Ectodermal cell (in vitro differentiated cells): ENCODE measurements at regions not wholly inside any gene's neighbourhood (a gene's known extent, or its start where the extent isn't known, plus 50 kb on each side); places are given as distances from the start of the nearest gene placed in this dataset.

Experiments
- H3K27ac ChIP-seq: 2 replicates; pipeline ENCODE4 v1.7.0; 2013; ENCODE audit warnings: mild to moderate bottlenecking, low read depth, low read length; ENCODE audit not compliant: insufficient read depth, poor library complexity, severe bottlenecking
- H3K27me3 ChIP-seq: 2 replicates; pipeline ENCODE4 v1.7.0; 2013; ENCODE audit warnings: mild to moderate bottlenecking, low read length; ENCODE audit not compliant: insufficient read depth, control insufficient read depth, poor library complexity, severe bottlenecking
- H3K36me3 ChIP-seq: one replicate; pipeline ENCODE4 v1.7.0; 2013; ENCODE audit warnings: low read length; ENCODE audit not compliant: control insufficient read depth, insufficient read depth
- H3K4me1 ChIP-seq: one replicate; pipeline ENCODE4 v1.7.0; 2013; ENCODE audit warnings: low read length; ENCODE audit not compliant: control insufficient read depth, insufficient read depth
- H3K4me3 ChIP-seq: 2 replicates; pipeline ENCODE4 v1.7.0; 2013; ENCODE audit warnings: low read depth, low read length, control low read depth; ENCODE audit not compliant: insufficient read depth
- H3K9me3 ChIP-seq: 2 replicates; pipeline ENCODE4 v1.7.0; 2013; ENCODE audit warnings: mild to moderate bottlenecking, low read length, moderate library complexity; ENCODE audit not compliant: control insufficient read depth
- WGBS, 2 experiments: methylation state at CpG; one replicate each; pipeline ENCODE4 v1.1.7; 2013; ENCODE audit warnings: missing lambda C conversion rate in 2 of 2; 5-methylcytosine and 5-hydroxymethylcytosine counted together

DNA sequence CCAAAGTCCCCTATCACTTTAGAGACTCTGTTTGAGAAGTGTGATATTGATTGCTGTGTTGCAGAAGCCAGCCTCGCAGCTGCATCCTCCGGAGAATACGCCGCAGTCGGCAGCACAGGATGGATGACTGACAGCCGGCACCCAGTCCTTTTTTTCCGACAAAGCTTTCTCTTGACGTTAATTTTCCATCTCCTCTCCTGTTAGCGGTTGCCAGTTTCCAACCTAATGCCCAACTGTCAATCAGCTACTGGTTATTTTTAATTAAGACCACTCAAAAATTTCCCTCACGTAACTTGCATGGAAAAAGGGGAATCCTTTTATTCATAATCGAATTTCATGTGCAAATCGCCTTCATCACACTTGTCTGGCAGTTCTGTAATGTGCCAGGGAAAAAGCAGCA lies 953.9 kb downstream of the CDH11 start:
- WGBS, 2 experiments, result 90 to 91% methylated on average over 12 of the region's 12 CpGs
- H3K4me3 ChIP-seq, result no peak overlapping the region
- no peaks in the 10 kb centered on the region for H3K4me1 ChIP-seq
- H3K27me3 ChIP-seq, result no peaks in the 10 kb centered on the region
- H3K9me3 ChIP-seq, result no peaks in the 10 kb centered on the region
- no peaks in the 10 kb centered on the region for H3K36me3 ChIP-seq
- no peak overlapping the region for H3K27ac ChIP-seq

DNA sequence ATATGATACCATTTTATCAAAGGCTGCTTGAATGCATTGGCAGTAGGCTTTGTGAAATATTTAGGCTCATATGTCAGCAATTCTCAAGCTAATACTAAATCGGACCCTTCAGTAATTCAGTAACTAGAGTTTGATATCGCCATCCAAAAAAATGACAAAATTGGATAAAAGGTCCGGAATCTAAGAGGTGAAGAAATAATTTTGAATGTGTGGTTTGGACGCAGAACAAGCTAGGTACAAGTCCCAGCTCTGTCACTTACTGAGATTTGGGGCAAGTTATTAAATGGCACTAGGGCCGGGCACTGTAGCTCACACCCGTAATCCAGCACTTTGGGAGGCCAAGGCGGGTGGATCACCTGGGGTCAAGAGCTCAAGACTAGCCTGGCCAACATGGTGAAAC lies 956.5 kb downstream of the CDH11 start:
- Histone ChIP-seq H3K9me3 (no peaks in the 10 kb centered on the region), H3K36me3 (no peaks in the 10 kb centered on the region), H3K27ac (no peak overlapping the region), H3K4me1 (no peaks in the 10 kb centered on the region), H3K27me3 (no peaks in the 10 kb centered on the region), H3K4me3 (no peak overlapping the region)
- 93 to 96% methylated on average over 7 of the region's 7 CpGs for WGBS, 2 experiments

DNA sequence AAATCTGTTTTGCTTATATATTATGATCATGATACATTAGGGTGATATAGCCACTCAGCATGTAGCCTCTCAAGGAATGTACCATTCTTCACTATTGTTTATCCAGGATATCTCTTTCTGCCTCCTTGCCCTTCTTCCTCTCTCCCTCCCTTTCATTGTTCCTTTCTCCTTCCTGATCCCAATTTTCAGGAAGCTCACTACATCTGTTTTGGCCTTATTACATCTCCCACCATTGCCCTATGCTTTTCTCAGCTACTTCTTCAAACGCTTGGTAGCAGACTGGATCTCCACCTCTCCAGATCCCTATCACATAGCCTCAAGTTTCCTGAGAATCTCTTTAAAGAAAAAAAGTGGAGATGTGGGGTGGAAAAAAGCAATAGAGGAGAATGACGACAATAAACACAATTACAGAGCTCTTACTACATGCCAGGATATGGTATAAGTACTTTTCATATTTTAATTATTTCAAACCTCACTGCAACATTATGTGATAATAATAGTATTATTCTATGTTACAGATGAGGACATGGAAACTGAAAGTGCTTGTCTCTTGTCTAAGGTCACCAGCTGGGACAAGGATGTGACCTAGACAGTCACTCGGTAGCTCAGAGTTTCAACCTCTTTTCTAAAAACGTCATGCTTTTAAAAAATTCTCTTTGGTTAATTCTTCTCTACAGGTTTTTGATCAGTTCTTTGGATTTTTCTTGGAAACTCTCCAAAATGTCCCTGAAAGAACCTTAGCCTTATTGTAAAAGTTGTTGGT lies 959.1 kb downstream of the CDH11 start:
- WGBS, 2 experiments, result 87 to 94% methylated on average over 3 of the region's 4 CpGs
- Histone ChIP-seq H3K27me3 (no peaks in the 10 kb centered on the region), H3K9me3 (no peaks in the 10 kb centered on the region), H3K4me1 (no peaks in the 10 kb centered on the region), H3K4me3 (no peak overlapping the region), H3K27ac (no peak overlapping the region), H3K36me3 (no peaks in the 10 kb centered on the region)

DNA sequence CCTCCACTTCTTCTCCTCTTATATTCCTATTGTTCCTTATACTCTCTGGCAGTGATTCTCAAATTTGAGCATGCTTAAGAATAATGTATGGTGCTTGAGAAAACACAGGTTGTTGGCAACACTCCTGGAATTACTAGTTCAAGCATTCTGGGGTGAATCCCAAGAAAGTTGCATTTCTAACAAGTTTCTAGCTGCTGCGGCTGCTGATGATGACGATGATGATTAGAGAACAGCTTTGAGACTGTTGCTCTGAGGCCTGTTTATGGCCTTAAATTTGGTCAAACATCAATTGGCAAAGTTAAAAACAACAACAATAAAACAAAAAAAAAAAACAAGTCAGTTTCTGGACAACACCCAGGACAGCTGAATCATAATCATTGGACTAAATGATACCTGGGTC lies 961.9 kb downstream of the CDH11 start:
- no peaks in the 10 kb centered on the region for H3K4me1 ChIP-seq
- no peaks in the 10 kb centered on the region for H3K9me3 ChIP-seq
- no peak overlapping the region for H3K4me3 ChIP-seq
- H3K27ac ChIP-seq, result no peak overlapping the region
- H3K27me3 ChIP-seq, result no peaks in the 10 kb centered on the region
- WGBS, 2 experiments, result 85 to 97% methylated on average over 2 of the region's 2 CpGs
- no peaks in the 10 kb centered on the region for H3K36me3 ChIP-seq

DNA sequence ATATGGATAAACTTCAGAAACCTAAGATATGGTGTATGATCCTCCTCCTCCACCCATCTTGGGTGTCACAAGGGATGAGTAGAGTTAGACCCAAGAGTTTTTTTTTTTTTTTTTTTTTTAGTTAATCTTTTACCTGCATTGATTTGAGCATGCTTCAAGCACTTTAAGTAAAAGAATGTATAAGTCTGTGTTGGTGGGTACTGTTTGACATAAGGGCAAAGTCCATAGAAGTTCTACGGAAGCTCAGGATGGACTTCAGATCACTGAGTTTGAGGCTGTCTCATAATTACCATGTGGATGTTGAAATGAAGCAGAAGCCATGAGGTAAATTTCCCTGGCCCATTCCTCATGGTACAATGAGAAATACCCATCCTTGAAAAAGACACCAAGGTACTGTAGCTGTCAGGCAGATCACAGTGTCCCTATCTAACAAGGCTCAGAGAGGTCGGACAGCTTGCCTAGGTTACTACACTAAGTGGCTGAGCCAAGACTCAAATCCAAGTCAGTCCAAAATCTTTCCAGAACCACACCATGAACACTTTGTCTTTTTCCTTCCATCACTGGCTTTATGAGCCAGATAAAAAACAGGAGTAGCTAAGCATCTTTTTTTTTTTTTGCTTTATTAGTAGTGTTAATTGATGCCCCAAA lies 962.8 kb downstream of the CDH11 start:
- H3K9me3 ChIP-seq, result no peaks in the 10 kb centered on the region
- no peaks in the 10 kb centered on the region for H3K27me3 ChIP-seq
- WGBS, 2 experiments, result 95% methylated on average over 2 of the region's 2 CpGs
- H3K4me3 ChIP-seq, result no peak overlapping the region
- no peaks in the 10 kb centered on the region for H3K4me1 ChIP-seq
- no peaks in the 10 kb centered on the region for H3K36me3 ChIP-seq
- no peak overlapping the region for H3K27ac ChIP-seq

DNA sequence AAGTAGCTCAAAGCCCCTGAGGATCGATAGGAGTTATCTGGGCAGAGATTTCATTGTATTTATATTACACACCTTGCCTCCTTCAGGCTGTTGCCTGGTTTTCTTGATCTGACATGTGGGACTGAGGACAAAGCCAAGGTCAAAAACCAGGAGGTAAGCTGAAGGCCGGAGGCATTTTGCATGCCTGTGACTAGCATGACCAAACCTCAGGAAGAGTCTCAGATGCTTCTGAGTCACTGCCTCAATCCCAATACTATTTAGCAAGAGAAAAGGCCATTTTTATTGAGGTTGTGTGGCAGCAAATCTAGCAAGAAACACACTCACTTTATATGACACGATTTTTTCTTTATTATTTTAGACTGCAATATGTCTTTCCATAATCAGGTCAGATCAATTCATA lies 968.1 kb downstream of the CDH11 start:
- no peak overlapping the region for H3K4me3 ChIP-seq
- H3K27me3 ChIP-seq, result no peaks in the 10 kb centered on the region
- H3K36me3 ChIP-seq, result no peaks in the 10 kb centered on the region
- H3K27ac ChIP-seq, result no peak overlapping the region
- no peaks in the 10 kb centered on the region for H3K4me1 ChIP-seq
- WGBS, 2 experiments, result 80 to 83% methylated on average over 3 of the region's 3 CpGs
- H3K9me3 ChIP-seq, result no peaks in the 10 kb centered on the region

DNA sequence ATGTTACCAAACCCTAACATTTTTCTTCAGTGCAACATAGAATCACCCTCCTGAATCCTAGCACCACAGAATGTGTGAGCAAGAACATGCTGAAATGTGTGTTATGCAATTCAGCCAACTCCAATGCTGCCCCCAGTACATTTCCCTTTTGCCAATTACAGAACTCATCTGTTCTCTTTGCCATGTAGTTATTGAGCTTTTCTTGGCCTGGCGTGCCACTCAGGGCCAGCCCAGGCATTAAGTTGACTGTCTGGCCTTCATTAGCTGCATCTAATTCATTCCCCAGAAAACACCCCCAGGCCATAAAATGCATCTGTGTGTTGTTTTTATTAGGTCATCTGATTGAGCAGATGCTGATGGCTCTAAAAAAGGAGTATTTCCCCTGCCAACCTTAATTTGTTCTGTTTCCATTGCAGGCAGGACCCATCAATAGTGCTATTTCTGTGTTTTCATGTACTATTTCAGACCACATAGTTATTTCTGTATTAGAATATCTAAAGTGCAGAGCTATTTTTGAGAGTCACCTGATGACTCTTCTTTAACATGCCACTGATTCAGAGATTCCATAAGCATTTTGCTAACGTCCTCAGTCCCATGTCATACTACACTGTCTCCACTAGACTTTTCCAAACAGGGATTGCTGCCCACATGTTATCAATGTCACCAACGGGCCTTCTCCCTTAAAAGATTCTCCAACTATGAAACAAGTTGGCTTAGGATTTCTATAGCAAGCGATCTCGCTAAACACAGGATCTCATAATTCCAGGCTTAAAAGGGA lies 969.7 kb downstream of the CDH11 start:
- H3K9me3 ChIP-seq, result no peaks in the 10 kb centered on the region
- no peaks in the 10 kb centered on the region for H3K4me1 ChIP-seq
- H3K4me3 ChIP-seq, result no peak overlapping the region
- no peaks in the 10 kb centered on the region for H3K36me3 ChIP-seq
- WGBS, 2 experiments, result 93 to 94% methylated on average over 5 of the region's 5 CpGs
- no peak overlapping the region for H3K27ac ChIP-seq
- no peaks in the 10 kb centered on the region for H3K27me3 ChIP-seq

DNA sequence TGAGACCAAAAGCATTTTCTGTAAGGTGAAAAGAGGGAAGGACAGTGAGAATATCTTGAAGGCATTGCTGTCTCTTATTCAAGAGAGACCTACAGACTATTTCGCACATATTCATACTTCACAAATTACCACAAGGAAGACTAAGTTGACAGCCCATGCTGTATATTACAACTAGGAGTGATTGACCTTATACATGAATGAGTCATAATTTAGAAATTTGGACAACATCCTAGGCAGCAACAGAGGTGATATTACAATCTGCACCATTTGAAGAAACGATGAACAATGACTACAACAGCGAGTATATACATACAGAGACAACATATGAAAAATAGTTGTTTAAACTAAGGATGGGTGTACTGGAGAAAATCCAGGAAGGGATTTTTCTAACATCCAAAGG lies 971.7 kb downstream of the CDH11 start:
- H3K4me1 ChIP-seq, result no peaks in the 10 kb centered on the region
- no peak overlapping the region for H3K27ac ChIP-seq
- 100% methylated on average over 2 of the region's 3 CpGs; no CpG with 5 or more reads in 1 of the 2 experiments for WGBS, 2 experiments
- H3K27me3 ChIP-seq, result no peaks in the 10 kb centered on the region
- no peaks in the 10 kb centered on the region for H3K36me3 ChIP-seq
- no peak overlapping the region for H3K4me3 ChIP-seq
- no peaks in the 10 kb centered on the region for H3K9me3 ChIP-seq

DNA sequence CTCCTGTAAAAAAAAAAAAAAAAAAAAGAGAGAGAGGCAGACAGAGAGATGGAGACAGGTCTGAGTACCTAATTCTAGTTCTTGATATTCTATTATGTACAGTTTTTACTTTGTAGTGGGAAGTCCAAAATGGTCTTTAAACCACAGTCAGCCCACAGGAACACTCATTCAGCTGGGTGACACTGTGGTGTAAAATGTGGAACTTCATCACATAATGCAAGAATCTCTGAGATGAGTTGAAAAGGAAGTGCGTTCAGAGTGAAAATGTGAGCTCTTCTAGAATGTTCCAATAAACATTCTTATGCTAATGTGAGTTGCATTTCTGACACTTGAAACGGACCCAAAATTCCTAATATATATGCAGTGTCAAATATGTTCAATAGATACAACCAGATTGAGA lies 972.1 kb downstream of the CDH11 start:
- no peaks in the 10 kb centered on the region for H3K36me3 ChIP-seq
- H3K4me1 ChIP-seq, result no peaks in the 10 kb centered on the region
- no peak overlapping the region for H3K4me3 ChIP-seq
- 68% methylated on average over 2 of the region's 2 CpGs; no CpG with 5 or more reads in 1 of the 2 experiments for WGBS, 2 experiments
- no peaks in the 10 kb centered on the region for H3K9me3 ChIP-seq
- no peaks in the 10 kb centered on the region for H3K27me3 ChIP-seq
- no peak overlapping the region for H3K27ac ChIP-seq

DNA sequence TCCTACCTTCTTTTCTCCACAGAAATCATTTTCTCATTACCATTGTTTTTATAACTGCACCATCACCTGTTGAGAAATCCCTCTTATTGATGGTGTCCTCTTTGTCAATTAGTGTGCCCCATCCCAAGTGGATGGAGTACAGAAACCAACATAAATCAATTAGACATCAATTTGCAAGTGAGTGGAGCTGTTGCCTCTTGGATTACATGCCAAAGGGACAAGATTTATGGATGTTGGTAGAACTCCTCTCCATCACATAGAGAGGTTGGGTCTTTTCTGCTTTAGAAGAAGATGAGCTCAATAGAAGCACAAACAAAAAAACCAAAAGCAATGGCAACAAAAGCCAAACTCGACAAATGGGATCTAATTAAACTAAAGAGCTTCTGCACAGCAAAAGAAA lies 973.5 kb downstream of the CDH11 start:
- Histone ChIP-seq H3K27me3 (no peaks in the 10 kb centered on the region), H3K36me3 (no peaks in the 10 kb centered on the region), H3K4me1 (no peaks in the 10 kb centered on the region), H3K4me3 (no peak overlapping the region), H3K27ac (no peak overlapping the region), H3K9me3 (no peaks in the 10 kb centered on the region)
- 80% methylated on average over 1 of the region's 1 CpG; no CpG with 5 or more reads in 1 of the 2 experiments for WGBS, 2 experiments
